GM12875 (cell line): ENCODE measurements at regions not wholly inside any gene's neighbourhood (a gene's known extent, or its start where the extent isn't known, plus 50 kb on each side); places are given as distances from the start of the nearest gene placed in this dataset.
A peak's percentile ranks its signal among the peaks of the same experiment; 100 is the strongest.
"Not testable (repeated sequence)": the region's sequence is repeated elsewhere in the genome, so short reads cannot be mapped to it uniquely, and the experiment has no call there.

ENCODE experiments used
- H3K4me3 ChIP-seq: one replicate; pipeline ENCODE4 v1.5.1; 2011; ENCODE audit warnings: low read depth, low read length, control low read depth
- CTCF ChIP-seq: IDR thresholded peaks from 2 replicates; pipeline ENCODE4 v1.5.1; 2011; ENCODE audit warnings: low read depth, mild to moderate bottlenecking, control low read depth, inconsistent platforms, low read length, moderate library complexity, borderline replicate concordance; ENCODE audit not compliant: insufficient read depth

DNA sequence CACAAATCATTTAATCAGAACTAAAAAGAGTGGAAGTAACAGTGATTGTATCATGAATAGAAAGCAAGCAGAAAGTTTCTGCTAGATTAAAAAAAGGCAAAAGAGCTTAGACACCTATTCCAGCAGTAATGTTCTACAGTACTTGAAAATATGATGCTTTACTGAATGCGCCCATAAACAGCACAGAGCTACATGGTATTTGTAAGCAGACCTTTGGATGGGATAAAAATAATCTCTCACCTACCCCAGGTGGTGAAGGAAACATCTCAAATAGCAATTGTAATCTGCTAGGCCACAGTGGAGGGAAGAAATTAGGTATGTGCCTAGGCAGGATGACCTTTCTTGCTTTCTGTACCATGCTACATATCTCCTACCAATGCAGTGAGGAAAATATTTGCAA, 280.9 kb upstream of the PRKX start:
- H3K4me3 ChIP-seq = no peak overlapping the region
- TF ChIP-seq CTCF = no peak

DNA sequence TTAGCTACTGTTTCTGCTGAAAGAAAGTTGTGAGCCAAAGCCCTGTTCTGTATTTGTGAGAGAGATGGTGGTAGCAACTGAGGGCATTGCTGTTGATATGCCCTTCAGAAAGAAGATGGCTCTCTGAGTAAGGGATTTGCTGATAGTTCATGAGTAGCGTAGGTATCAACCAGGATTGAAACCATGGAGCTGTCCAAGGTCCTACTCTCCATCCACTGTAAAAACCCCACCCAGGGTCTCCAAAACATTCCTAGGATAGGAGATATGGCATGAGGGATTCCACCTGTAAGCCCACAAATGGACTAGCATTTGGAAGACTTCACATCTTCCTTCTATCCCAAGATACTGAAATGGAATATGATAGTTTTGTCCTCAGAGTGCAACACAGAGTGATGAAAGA, 277.1 kb upstream of the PRKX start:
- TF ChIP-seq CTCF = no peak
- no peak overlapping the region for H3K4me3 ChIP-seq

- not testable (repeated sequence) for H3K4me3 ChIP-seq
Observed at GRCh38 chrX:3972104-3972858, 258.8 kb upstream of the PRKX start.

DNA sequence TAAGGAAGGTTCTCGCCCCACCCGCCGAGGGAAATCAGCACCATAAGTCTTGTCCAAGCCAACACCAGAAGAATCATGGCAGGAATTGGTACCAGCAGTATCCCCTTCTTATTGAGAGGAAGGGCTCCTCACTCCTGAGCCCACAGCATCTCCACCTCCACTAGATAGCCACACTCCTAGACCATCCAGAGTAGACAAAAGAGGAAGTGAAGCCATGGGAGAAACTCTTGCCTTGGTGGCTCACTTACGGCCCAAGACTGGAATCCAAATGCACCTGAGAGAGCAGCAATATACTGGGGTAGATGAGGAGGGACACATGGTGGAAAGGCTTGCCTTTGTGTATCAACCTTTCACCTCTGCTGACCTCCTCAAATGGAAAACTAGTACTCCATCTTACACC, 255.3 kb upstream of the PRKX start:
- no peak overlapping the region for H3K4me3 ChIP-seq
- TF ChIP-seq CTCF = no peak

DNA sequence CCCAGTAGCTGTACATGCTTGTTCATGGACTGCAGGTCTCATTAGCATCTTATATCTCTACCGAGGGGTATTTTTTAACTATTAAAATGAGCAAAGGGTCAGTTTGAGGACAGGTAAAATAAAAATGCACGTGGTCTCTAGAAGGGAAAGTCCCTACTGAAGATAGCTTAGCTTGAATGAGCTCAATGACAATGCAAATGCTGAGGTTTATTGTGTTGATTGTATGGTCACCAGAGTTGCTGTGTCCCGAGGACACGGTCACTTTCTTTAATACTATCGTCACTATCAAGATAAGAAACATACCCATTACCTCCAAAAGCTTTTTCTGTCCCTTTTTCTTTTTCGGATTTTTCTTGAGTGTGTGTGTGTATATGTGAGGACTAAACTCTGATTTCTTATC, 250.5 kb upstream of the PRKX start:
- H3K4me3 ChIP-seq = no peak overlapping the region
- no peak for TF ChIP-seq CTCF

DNA sequence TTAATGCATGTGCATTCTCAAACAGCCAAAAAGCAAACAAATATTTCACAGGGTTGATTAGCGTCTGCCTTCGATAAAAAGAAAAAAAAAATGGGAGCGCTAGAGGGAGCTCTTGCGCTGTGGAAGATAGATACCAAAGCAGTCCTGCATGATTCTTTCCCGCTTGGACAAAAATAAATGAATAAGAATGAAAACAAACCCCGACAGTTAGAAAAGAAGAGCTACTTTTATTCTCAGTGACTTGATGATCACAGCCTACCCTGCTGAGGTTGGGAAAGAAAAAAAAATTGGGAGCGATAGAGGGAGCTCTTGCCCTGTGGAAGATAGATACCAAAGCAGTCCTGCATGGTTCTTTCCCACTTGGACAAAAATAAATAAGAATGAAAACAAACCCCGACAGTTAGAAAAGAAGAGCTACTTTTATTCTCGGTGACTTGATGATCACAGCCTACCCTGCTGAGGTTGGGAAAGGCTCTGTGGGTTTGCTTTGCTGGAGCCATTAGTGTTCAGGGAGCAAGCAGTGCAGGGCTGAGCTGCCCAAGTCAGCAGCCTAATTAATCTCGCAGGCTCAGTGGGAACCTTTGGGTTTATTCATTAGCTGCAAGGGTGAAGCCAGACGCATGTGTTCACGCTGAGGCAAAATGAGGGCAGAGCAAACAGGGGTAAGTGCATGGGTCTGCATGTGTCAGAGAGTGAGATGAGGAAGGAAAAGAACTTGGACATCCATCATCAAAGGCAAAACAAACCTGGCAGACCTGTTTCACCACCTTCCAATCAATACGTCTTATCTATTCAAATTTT, 249.3 kb upstream of the PRKX start:
- TF ChIP-seq CTCF = peak; percentile 52
- no peak overlapping the region for H3K4me3 ChIP-seq

DNA sequence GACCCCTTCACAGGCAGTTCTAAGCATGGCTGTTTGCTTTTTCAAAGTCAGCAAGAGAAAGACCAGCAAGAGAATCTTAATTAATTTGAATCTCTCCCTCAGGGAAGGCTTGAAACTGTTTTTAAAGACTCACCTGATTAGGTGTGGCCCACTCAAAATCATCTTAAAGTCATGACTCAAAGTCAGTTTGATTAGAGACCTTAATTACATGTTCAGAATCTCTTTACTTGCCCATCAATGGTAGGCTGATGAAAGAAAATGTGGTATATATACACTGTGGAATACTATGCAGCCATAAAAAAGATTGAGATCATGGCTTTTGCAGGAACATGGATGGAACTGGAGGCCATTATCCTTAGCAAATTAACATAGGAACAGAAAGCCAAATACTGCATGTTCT, 247.5 kb upstream of the PRKX start:
- H3K4me3 ChIP-seq = no peak overlapping the region
- no peak for TF ChIP-seq CTCF
